GM12878 (cell line): ENCODE measurements at regions not wholly inside any gene's neighbourhood (a gene's known extent, or its start where the extent isn't known, plus 50 kb on each side); places are given as distances from the start of the nearest gene placed in this dataset.

Source experiments
- ATAC-seq: fragments of 200-7000 bp; cut with Tn5 transposase; 3 replicates; pipeline ENCODE4 v1.9.1; 2020; ENCODE audit warnings: mild to moderate bottlenecking, moderate library complexity
- BruUV-seq: library from RNA; stranded (reverse); fragments of 400-500 nt; replicated peaks from 2 replicates; lab custom pipeline; 2021; lab: Mats Ljungman, UMichigan
- CTCF ChIA-PET: fragments of 300-600 bp; sonication (Branson Sonifier 250); formaldehyde crosslinking; extraction: SDS; loops from one replicate; lab custom pipeline; 2021; ENCODE audit warnings: inconsistent platforms; lab: Yijun Ruan, JAX
- POLR2A ChIA-PET: fragments of 350-600 bp; formaldehyde crosslinking; extraction: SDS; loops from one replicate; lab custom pipeline; 2021; ENCODE audit warnings: inconsistent platforms; lab: Charles Lee
- RAD21 ChIA-PET: fragments of 300-600 bp; sonication (Branson Sonifier 250); formaldehyde crosslinking; loops from one replicate; lab custom pipeline; 2023; ENCODE audit warnings: antibody characterized with exemption; ENCODE audit not compliant: unreplicated experiment; lab: Charles Lee
- SMC1A ChIA-PET: fragments of 300-600 bp; sonication (Branson Sonifier 250); formaldehyde crosslinking; loops from one replicate; lab custom pipeline; 2023; ENCODE audit not compliant: unreplicated experiment, uncharacterized antibody; lab: Charles Lee
- DNase-seq: peaks from one replicate; pipeline ENCODE4 v3.0.0-alpha.2; 2011; ENCODE audit warnings: low read depth, low spot score
- FAIRE-seq: peaks from 3 replicates; lab custom pipeline; 2011; peaks lifted over from hg19 to GRCh38; lab: Jason Lieb, UNC
- H2AFZ ChIP-seq: 2 replicates; pipeline ENCODE4 v1.6.0; 2011; ENCODE audit warnings: low read depth, low read length, control low read depth; ENCODE audit not compliant: control insufficient read depth
- H3K27ac ChIP-seq: 2 replicates; pipeline ENCODE4 v1.5.1; 2011; ENCODE audit warnings: control low read depth; ENCODE audit not compliant: control insufficient read depth, insufficient read depth
- H3K27me3 ChIP-seq, 2 experiments: replicated peaks in 1 of 2; 2 replicates each; pipeline versions ENCODE4 v1.6.0 to v1.6.1; 2011; ENCODE audit warnings: low read length in 1 of 2; ENCODE audit not compliant: control insufficient read depth in 2 of 2, insufficient read depth in 2 of 2
- H3K36me3 ChIP-seq, 2 experiments: 2 replicates each; pipeline ENCODE4 v1.5.1; 2011; ENCODE audit warnings: low read length in 1 of 2; ENCODE audit not compliant: control insufficient read depth in 2 of 2, insufficient read depth in 2 of 2
- H3K4me1 ChIP-seq: 2 replicates; pipeline ENCODE4 v1.6.1; 2011; ENCODE audit warnings: mild to moderate bottlenecking, low read length, moderate library complexity, mixed read lengths; ENCODE audit not compliant: control insufficient read depth, insufficient read depth
- H3K4me2 ChIP-seq: 2 replicates; pipeline ENCODE4 v1.6.0; 2011; ENCODE audit warnings: control low read depth; ENCODE audit not compliant: control insufficient read depth, insufficient read depth
- H3K4me3 ChIP-seq: fragments of 200-600 bp; sonication (generic); 2 replicates; pipeline ENCODE4 v1.5.1; 2016
- H3K79me2 ChIP-seq: 2 replicates; pipeline ENCODE4 v1.6.0; 2011; ENCODE audit warnings: low read length; ENCODE audit not compliant: control insufficient read depth, insufficient read depth
- H3K9ac ChIP-seq: 2 replicates; pipeline ENCODE4 v1.8.0; 2011; ENCODE audit warnings: low read length, control low read depth, mixed read lengths; ENCODE audit not compliant: control insufficient read depth, insufficient read depth
- H3K9me3 ChIP-seq: replicated peaks from 3 replicates; pipeline ENCODE4 v1.5.1; 2011; ENCODE audit warnings: mild to moderate bottlenecking, low read length; ENCODE audit not compliant: control insufficient read depth, insufficient read depth
- H4K20me1 ChIP-seq: 2 replicates; pipeline ENCODE4 v1.6.0; 2011; ENCODE audit not compliant: control insufficient read depth, insufficient read depth
- CBFB ChIP-seq: IDR thresholded peaks from 2 replicates; pipeline ENCODE4 v1.6.1; 2016; ENCODE audit warnings: antibody characterized with exemption, low read depth
- HDAC6 ChIP-seq: fragments of 200-600 bp; sonication (generic); IDR thresholded peaks from one replicate; pipeline ENCODE4 v1.8.0; 2017; ENCODE audit warnings: antibody characterized with exemption; ENCODE audit not compliant: unreplicated experiment
- NKRF ChIP-seq: fragments of 450-650 bp; conservative IDR thresholded peaks from 2 replicates; pipeline ENCODE4 v1.6.1; 2017; ENCODE audit warnings: mild to moderate bottlenecking, moderate library complexity
- PRDM15 ChIP-seq: fragments of 450-650 bp; formaldehyde crosslinking; IDR thresholded peaks from 2 replicates; pipeline ENCODE4 v1.4.0; 2020; ENCODE audit warnings: mild to moderate bottlenecking, moderate library complexity
- RCOR1 ChIP-seq: conservative IDR thresholded peaks from 2 replicates; pipeline ENCODE4 v1.6.1; 2012; ENCODE audit warnings: low read depth, low read length, improper control_type of control experiment
- RELB ChIP-seq: fragments of 450-650 bp; IDR thresholded peaks from 2 replicates; pipeline ENCODE4 v1.6.1; 2017; ENCODE audit warnings: low read depth, mild to moderate bottlenecking, moderate library complexity
- RFX5 ChIP-seq: IDR thresholded peaks from 2 replicates; pipeline ENCODE4 v1.6.1; 2011; ENCODE audit warnings: low read depth, low read length, improper control_type of control experiment
- SREBF1 ChIP-seq: IDR thresholded peaks from 2 replicates; pipeline ENCODE4 v1.6.1; 2012; ENCODE audit warnings: mild to moderate bottlenecking, low read length
- TCF12 ChIP-seq: IDR thresholded peaks from 2 replicates; pipeline ENCODE4 v1.6.1; 2011; ENCODE audit warnings: low read depth, mild to moderate bottlenecking, low read length
- TCF3 ChIP-seq: IDR thresholded peaks from 2 replicates; pipeline ENCODE4 v1.6.1; 2012; ENCODE audit warnings: low read depth, mild to moderate bottlenecking, low read length, borderline replicate concordance; ENCODE audit not compliant: insufficient read depth
- ZNF687 ChIP-seq: fragments of 450-650 bp; IDR thresholded peaks from 2 replicates; pipeline ENCODE4 v1.6.1; 2017; ENCODE audit warnings: mild to moderate bottlenecking, moderate library complexity
- WGBS: methylation state at CpG from one replicate; pipeline ENCODE4 v1.1.6; 2016; ENCODE audit warnings: low lambda C conversion rate; ENCODE audit not compliant: insufficient replicate concordance, insufficient coverage; ENCODE audit errors: missing lambda C conversion rate; 5-methylcytosine and 5-hydroxymethylcytosine counted together
- in situ Hi-C: fragments of 300-500 bp; cut with MboI; formaldehyde crosslinking; loops from 9 replicates; pipeline ENCODE4 v1.14.3; 2018; ENCODE audit warnings: mixed read lengths
- intact Hi-C: fragments of 100-400 bp; cut with micrococcal nuclease; formaldehyde crosslinking; loops from one replicate; pipeline ENCODE4 v1.14.2; 2022; ENCODE audit not compliant: unreplicated experiment

GRCh38 chr22:27133019-27133431 lies 475.6 kb downstream of the MIAT start (continued):
- TF ChIP-seq PRDM15 (CRISPR knock-in tag) = no peak
- no peak for TF ChIP-seq SREBF1
- no peak for TF ChIP-seq CBFB

- Histone ChIP-seq H2AFZ (no peak overlapping the region), H4K20me1 (no peaks in the 10 kb centered on the region), H3K4me2 (no peak overlapping the region), H3K4me1 (no peaks in the 10 kb centered on the region), H3K9ac (no peak overlapping the region), H3K4me3 (no peak overlapping the region), H3K27ac (no peak overlapping the region), H3K36me3 (no peaks in the 10 kb centered on the region), H3K9me3 (no peaks in the 10 kb centered on the region), H3K79me2 (no peaks in the 10 kb centered on the region), H3K27me3 (no peaks in the 10 kb centered on the region)
- intact Hi-C loops = no loop called here
- WGBS = 13% methylated on average over 11 of the region's 11 CpGs
- DNase-seq (no peak), FAIRE-seq (no peak), ATAC-seq (no peak)
- ChIA-PET POLR2A (no interaction called here), RAD21 (no interaction called here), CTCF (no interaction called here), SMC1A (interaction anchor here (1.1 kb wide), 1 partner anchor 20 kb away, joined by 3 read pairs; no protein-coding TSS in a partner anchor)
- in situ Hi-C loops = no loop called here
- BruUV-seq = no TSS peak
- no peak for TF ChIP-seq RELB
- TF ChIP-seq RFX5 = no peak
- no peak for TF ChIP-seq NKRF
- no peak for TF ChIP-seq TCF12
- TF ChIP-seq HDAC6 = no peak
- TF ChIP-seq TCF3 = no peak
- no peak for TF ChIP-seq ZNF687
- TF ChIP-seq RCOR1 = no peak
Observed at GRCh38 chr22:27133681-27134314, 476.4 kb downstream of the MIAT start.
